KMS-11 (cell line): ENCODE measurements at regions not wholly inside any gene's neighbourhood (a gene's known extent, or its start where the extent isn't known, plus 50 kb on each side); places are given as distances from the start of the nearest gene placed in this dataset.

Source experiments
- H2AFZ ChIP-seq: fragments of 200-600 bp; sonication (generic); 2 replicates; pipeline ENCODE4 v1.6.1; 2016; ENCODE audit warnings: antibody characterized with exemption, mixed run types, low read depth
- H3K27ac ChIP-seq: fragments of 200-600 bp; sonication (generic); 2 replicates; pipeline ENCODE4 v1.6.1; 2016; ENCODE audit warnings: mild to moderate bottlenecking, mixed run types
- H3K27me3 ChIP-seq: fragments of 200-600 bp; sonication (generic); 2 replicates; pipeline ENCODE4 v1.6.1; 2017; ENCODE audit warnings: mild to moderate bottlenecking, low read depth, mixed run types, moderate library complexity; ENCODE audit not compliant: insufficient read depth
- H3K36me3 ChIP-seq: fragments of 200-600 bp; sonication (generic); 2 replicates; pipeline ENCODE4 v1.6.1; 2017; ENCODE audit warnings: mild to moderate bottlenecking, mixed run types; ENCODE audit not compliant: insufficient read depth
- H3K4me1 ChIP-seq: fragments of 200-600 bp; sonication (generic); 2 replicates; pipeline ENCODE4 v1.6.1; 2016; ENCODE audit warnings: mild to moderate bottlenecking, low read depth, mixed run types; ENCODE audit not compliant: poor library complexity, severe bottlenecking
- H3K4me2 ChIP-seq: fragments of 200-600 bp; sonication (generic); 2 replicates; pipeline ENCODE4 v1.7.0; 2016; ENCODE audit warnings: mild to moderate bottlenecking, mixed run types
- H3K4me3 ChIP-seq: fragments of 200-600 bp; sonication (generic); IDR thresholded peaks from 2 replicates; pipeline ENCODE4 v1.6.1; 2017; ENCODE audit warnings: low read depth, low read length, mixed read lengths; ENCODE audit not compliant: insufficient read depth
- H3K79me2 ChIP-seq: fragments of 200-600 bp; sonication (generic); 2 replicates; pipeline ENCODE4 v1.6.1; 2016; ENCODE audit warnings: low read depth, mixed run types; ENCODE audit not compliant: insufficient read depth
- H3K9ac ChIP-seq: fragments of 200-600 bp; sonication (generic); 2 replicates; pipeline ENCODE4 v1.6.1; 2016; ENCODE audit warnings: mild to moderate bottlenecking, mixed run types
- H4K20me1 ChIP-seq: fragments of 200-600 bp; sonication (generic); 2 replicates; pipeline ENCODE4 v1.6.1; 2016; ENCODE audit warnings: mild to moderate bottlenecking, mixed run types; ENCODE audit not compliant: insufficient read depth
- CTCF ChIP-seq: fragments of 200-600 bp; sonication (generic); conservative IDR thresholded peaks from 2 replicates; pipeline ENCODE4 v1.6.1; 2017; ENCODE audit warnings: low read depth, mild to moderate bottlenecking, antibody characterized with exemption, low read length, moderate library complexity, mixed read lengths

GRCh38 chr4:147182041-147182440, 236.4 kb upstream of the TTC29 start:
- H3K4me3 ChIP-seq = no peak overlapping the region
- no peak overlapping the region for H2AFZ ChIP-seq
- H3K27ac ChIP-seq = no peak overlapping the region
- H3K4me1 ChIP-seq = no peaks in the 10 kb centered on the region
- H3K9ac ChIP-seq = no peak overlapping the region
- no peaks in the 10 kb centered on the region for H3K79me2 ChIP-seq
- H3K27me3 ChIP-seq = no peaks in the 10 kb centered on the region
- H3K4me2 ChIP-seq = no peak overlapping the region
- no peaks in the 10 kb centered on the region for H4K20me1 ChIP-seq
- H3K36me3 ChIP-seq = no peaks in the 10 kb centered on the region
- no peak for TF ChIP-seq CTCF

- H3K4me1 ChIP-seq = peaks cover 7% of the 10 kb centered on the region
- no peaks in the 10 kb centered on the region for H3K36me3 ChIP-seq
- H3K4me2 ChIP-seq = no peak overlapping the region
- H3K79me2 ChIP-seq = no peaks in the 10 kb centered on the region
- H3K4me3 ChIP-seq = no peak overlapping the region
- H4K20me1 ChIP-seq = no peaks in the 10 kb centered on the region
- no peak overlapping the region for H3K27ac ChIP-seq
- H3K27me3 ChIP-seq = no peaks in the 10 kb centered on the region
- no peak overlapping the region for H3K9ac ChIP-seq
- TF ChIP-seq CTCF = no peak
- no peak overlapping the region for H2AFZ ChIP-seq
Measured at GRCh38 chr4:147192679-147193078, 247.0 kb upstream of the TTC29 start.

GRCh38 chr4:147194114-147194513, 248.4 kb upstream of the TTC29 start:
- H2AFZ ChIP-seq = peak overlapping the region; percentile 51
- H3K4me2 ChIP-seq = peak overlapping the region; percentile 67; the same call in 1 of the 2 replicates
- H3K4me3 ChIP-seq = no peak overlapping the region
- no peak for TF ChIP-seq CTCF
- H3K36me3 ChIP-seq = no peaks in the 10 kb centered on the region
- peak overlapping the region; percentile 15; the same call in 1 of the 2 replicates for H3K9ac ChIP-seq
- H4K20me1 ChIP-seq = no peaks in the 10 kb centered on the region
- H3K4me1 ChIP-seq = peaks cover 7% of the 10 kb centered on the region
- H3K27me3 ChIP-seq = no peaks in the 10 kb centered on the region
- H3K27ac ChIP-seq = peak overlapping the region; percentile 9; the same call in 1 of the 2 replicates
- H3K79me2 ChIP-seq = no peaks in the 10 kb centered on the region

- peak overlapping the region; percentile 67 for H3K4me2 ChIP-seq
Measured at GRCh38 chr4:147194604-147195003, 248.9 kb upstream of the TTC29 start.

More at GRCh38 chr4:147194604-147195003, 248.9 kb upstream of the TTC29 start:
- H2AFZ ChIP-seq = peak overlapping the region; percentile 51
- no peak overlapping the region for H3K4me3 ChIP-seq
- no peaks in the 10 kb centered on the region for H3K27me3 ChIP-seq
- no peak for TF ChIP-seq CTCF
- no peaks in the 10 kb centered on the region for H3K79me2 ChIP-seq
- H3K27ac ChIP-seq = peak overlapping the region; percentile 9; the same call in 1 of the 2 replicates
- no peaks in the 10 kb centered on the region for H4K20me1 ChIP-seq
- H3K9ac ChIP-seq = peak overlapping the region; percentile 15; the same call in 1 of the 2 replicates
- H3K36me3 ChIP-seq = no peaks in the 10 kb centered on the region
- H3K4me1 ChIP-seq = peaks cover 7% of the 10 kb centered on the region
